GM12874 (cell line): ENCODE measurements at regions not wholly inside any gene's neighbourhood (a gene's known extent, or its start where the extent isn't known, plus 50 kb on each side); places are given as distances from the start of the nearest gene placed in this dataset.

Experiments
- TF ChIP-seq, protein P1 (sequence below): IDR thresholded peaks from 2 replicates; pipeline ENCODE4 v1.5.1; 2011; ENCODE audit warnings: low read depth, mild to moderate bottlenecking, control low read depth, low read length, moderate library complexity; ENCODE audit not compliant: insufficient read depth

DNA sequence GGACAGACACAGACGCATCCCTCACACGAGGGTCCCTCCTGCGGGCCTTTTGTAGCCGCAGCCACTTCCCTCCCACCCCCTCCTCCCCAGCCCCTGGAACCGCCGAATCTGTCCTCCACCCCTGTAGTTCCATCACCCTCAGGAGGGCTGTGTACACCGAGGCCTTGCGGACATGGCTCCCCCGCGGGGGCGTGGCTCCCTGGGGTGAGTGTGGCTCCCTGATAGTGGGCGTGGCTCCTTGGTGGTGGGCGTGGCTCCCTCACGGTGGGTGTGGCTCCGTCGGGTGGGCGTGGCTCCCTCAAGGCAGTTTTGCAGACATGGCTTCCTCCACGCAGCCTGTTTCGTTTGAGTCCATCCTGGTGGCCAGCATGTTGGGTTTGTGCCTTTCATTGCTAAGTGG is 420.7 kb upstream of the SALL3 start:
- TF ChIP-seq, protein P1, sequence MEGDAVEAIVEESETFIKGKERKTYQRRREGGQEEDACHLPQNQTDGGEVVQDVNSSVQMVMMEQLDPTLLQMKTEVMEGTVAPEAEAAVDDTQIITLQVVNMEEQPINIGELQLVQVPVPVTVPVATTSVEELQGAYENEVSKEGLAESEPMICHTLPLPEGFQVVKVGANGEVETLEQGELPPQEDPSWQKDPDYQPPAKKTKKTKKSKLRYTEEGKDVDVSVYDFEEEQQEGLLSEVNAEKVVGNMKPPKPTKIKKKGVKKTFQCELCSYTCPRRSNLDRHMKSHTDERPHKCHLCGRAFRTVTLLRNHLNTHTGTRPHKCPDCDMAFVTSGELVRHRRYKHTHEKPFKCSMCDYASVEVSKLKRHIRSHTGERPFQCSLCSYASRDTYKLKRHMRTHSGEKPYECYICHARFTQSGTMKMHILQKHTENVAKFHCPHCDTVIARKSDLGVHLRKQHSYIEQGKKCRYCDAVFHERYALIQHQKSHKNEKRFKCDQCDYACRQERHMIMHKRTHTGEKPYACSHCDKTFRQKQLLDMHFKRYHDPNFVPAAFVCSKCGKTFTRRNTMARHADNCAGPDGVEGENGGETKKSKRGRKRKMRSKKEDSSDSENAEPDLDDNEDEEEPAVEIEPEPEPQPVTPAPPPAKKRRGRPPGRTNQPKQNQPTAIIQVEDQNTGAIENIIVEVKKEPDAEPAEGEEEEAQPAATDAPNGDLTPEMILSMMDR = no peak

- TF ChIP-seq, protein P1 = no peak
These were observed 420.0 kb upstream of the SALL3 start for GRCh38 chr18:78559584-78559983.

- TF ChIP-seq, protein P1 = no peak
These were observed 417.7 kb upstream of the SALL3 start for GRCh38 chr18:78561757-78562510.

DNA sequence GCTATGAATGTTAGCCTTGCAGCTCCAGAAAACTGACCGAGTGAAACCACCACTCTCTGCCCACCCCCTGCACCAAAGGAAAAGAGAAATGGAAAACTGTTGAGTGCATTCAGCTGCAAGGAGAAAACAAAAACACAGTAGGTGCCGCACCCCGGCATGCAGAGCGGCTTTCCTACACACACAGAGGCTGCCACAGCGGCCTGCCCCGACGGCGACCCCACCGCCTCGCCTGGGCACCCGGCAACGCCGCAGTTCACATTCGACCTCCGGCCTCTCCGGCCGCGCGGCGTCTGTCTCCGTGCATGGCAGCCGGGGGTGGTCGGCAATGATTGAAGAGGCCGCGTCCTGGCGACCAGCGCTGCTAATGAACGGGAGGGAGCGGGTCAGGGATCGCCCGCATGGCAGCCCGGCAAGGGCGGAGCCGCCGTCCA is 417.1 kb upstream of the SALL3 start:
- TF ChIP-seq, protein P1 = no peak

DNA sequence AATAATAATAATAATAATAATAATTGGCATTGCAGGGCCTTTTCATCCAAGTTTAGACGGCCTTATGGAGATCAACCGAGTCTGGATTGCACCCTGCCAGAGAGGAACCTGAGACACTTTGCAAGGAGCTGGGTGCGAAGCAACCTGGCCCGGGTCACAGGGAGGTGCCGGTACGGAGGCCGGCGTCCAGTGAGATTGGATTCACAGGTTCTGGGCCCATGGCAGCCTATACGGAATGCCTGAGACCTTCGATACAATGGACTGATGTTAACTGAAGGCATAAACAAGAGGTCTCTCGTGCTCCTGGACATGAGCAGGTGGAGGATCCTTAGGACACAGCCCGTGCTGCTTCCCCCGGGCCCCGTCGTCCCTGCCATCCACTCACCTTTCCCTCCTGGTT is 416.5 kb upstream of the SALL3 start:
- TF ChIP-seq, protein P1 = no peak

GRCh38 chr18:78564030-78564429 is 415.6 kb upstream of the SALL3 start:
- TF ChIP-seq, protein P1 = no peak

- TF ChIP-seq, protein P1 = no peak
These were observed 415.1 kb upstream of the SALL3 start for GRCh38 chr18:78564518-78564917.
